ENCODE measurements at regions not wholly inside any gene's neighbourhood (a gene's known extent, or its start where the extent isn't known, plus 50 kb on each side); places are given as distances from the start of the nearest gene placed in this dataset.

DNA sequence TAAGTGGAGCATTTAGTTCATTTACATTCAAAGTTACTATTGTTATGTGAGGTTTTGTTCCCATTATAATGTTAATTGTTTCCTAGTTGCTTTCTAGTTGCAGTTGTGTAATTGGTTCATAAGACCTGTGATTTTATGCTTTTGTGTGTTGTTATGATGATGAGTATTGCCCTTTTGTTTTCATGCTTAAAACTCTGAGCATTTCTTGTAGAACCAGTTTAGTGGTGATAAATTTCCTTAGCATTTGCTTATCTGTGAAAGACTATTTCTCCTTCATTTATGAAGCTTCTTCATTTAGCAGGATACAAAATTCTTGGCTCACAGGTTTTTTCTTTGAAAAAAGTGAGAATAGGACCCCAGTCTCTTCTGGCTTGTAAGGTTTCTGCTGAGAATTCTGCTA is 274.8 kb upstream of the SPAG17 start:
- TF ChIP-seq, protein P1, sequence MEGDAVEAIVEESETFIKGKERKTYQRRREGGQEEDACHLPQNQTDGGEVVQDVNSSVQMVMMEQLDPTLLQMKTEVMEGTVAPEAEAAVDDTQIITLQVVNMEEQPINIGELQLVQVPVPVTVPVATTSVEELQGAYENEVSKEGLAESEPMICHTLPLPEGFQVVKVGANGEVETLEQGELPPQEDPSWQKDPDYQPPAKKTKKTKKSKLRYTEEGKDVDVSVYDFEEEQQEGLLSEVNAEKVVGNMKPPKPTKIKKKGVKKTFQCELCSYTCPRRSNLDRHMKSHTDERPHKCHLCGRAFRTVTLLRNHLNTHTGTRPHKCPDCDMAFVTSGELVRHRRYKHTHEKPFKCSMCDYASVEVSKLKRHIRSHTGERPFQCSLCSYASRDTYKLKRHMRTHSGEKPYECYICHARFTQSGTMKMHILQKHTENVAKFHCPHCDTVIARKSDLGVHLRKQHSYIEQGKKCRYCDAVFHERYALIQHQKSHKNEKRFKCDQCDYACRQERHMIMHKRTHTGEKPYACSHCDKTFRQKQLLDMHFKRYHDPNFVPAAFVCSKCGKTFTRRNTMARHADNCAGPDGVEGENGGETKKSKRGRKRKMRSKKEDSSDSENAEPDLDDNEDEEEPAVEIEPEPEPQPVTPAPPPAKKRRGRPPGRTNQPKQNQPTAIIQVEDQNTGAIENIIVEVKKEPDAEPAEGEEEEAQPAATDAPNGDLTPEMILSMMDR (IDR thresholded peaks at IDR 0.05): no peak
- TF ChIP-seq POLR2A (IDR thresholded peaks at IDR 0.05): no peak
